ENCODE measurements at regions not wholly inside any gene's neighbourhood (a gene's known extent, or its start where the extent isn't known, plus 50 kb on each side); places are given as distances from the start of the nearest gene placed in this dataset.
A peak's percentile ranks its signal among the peaks of the same experiment; 100 is the strongest.

- no peaks in the 10 kb centered on the region for H3K4me1 ChIP-seq
- H3K27me3 ChIP-seq = no peaks in the 10 kb centered on the region
- peak in 1 of 3 donors; percentile 37 for DNase-seq
- H3K36me3 ChIP-seq = no peaks in the 10 kb centered on the region
- no peak for TF ChIP-seq CTCF (IDR thresholded peaks at IDR 0.05)
- no peak for TF ChIP-seq POLR2A (IDR thresholded peaks at IDR 0.05)
- no peaks in the 10 kb centered on the region for H3K9me3 ChIP-seq
- no peak overlapping the region for H3K4me3 ChIP-seq
- H3K27ac ChIP-seq = no peak overlapping the region
Measured at GRCh38 chr14:101039755-101040138, 136.2 kb upstream of the RTL1 start.

DNA sequence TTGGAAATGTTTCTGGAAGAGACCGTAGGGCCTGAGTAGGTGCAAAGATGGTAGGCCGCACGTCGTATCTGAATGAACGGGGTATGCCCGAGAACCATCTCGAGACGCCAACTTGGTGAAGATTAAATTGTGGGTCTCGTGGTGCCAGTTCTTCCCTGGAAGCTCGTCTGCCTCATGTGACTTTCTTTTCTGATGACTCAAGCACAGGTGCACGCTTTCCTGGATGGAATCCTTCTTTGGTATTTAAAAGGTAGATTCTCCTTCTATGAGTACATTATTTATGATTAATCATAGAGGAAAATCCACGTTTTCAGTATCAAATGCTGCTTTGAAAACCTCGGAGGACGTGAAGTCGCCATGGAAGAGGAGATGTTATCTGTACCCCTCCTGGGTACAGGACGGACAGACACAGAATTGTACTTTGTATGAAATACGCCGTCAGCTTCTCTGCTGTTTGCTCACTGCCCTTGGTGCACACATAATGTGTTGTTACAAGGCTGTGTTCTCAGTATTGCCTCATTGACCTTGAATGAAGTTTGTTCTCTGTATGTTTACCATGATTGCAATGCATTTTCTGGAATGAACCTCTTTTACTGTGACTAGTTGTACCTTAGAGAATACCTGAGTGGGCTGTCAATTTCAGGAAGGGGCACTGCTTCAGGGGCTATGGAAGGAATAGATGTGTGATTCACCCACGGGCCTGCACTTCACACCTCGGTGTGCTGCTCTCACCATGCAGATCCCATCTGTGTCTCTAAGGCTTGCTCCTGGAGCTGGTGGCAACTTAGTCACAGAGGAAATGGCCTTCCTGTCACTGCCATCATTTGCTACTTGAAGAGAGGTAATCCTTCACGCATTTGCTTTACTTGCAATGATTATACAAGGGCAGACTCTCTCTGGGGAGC, 137.3 kb upstream of the RTL1 start:
- no peak for DNase-seq

DNA sequence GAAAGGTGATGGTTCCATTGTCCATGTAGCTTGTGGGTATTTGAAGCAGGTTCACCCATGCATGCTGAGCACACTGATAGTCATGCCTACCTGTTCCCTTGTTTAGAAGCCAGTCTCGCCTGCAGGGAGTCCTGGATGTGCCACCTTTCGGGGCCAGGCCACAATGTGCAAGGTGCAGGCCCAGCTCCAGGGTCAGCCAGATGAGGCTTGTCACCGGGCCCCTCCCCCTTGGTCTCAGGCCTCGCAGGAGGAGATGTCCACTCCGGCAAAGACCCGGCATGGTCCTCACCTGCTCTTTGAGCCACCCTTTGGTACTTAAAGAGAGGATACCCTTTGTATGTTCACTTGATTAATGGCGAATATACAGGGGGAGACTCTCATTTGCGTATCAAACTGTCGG, 140.4 kb upstream of the RTL1 start:
- Histone ChIP-seq H3K36me3 (no peaks in the 10 kb centered on the region), H3K27ac (no peak overlapping the region), H3K9me3 (no peaks in the 10 kb centered on the region), H3K27me3 (no peaks in the 10 kb centered on the region), H3K4me1 (no peaks in the 10 kb centered on the region), H3K4me3 (no peak overlapping the region)
- DNase-seq = no peak
- TF ChIP-seq POLR2A (IDR thresholded peaks at IDR 0.05) = no peak
- TF ChIP-seq CTCF (IDR thresholded peaks at IDR 0.05) = no peak

More for the DNA sequence above, 137.3 kb upstream of the RTL1 start:
- Histone ChIP-seq H3K4me1 (no peaks in the 10 kb centered on the region), H3K27me3 (no peaks in the 10 kb centered on the region), H3K9me3 (no peaks in the 10 kb centered on the region), H3K4me3 (no peak overlapping the region), H3K27ac (no peak overlapping the region), H3K36me3 (no peaks in the 10 kb centered on the region)
- TF ChIP-seq POLR2A (IDR thresholded peaks at IDR 0.05) (no peak), CTCF (IDR thresholded peaks at IDR 0.05) (no peak)

DNA sequence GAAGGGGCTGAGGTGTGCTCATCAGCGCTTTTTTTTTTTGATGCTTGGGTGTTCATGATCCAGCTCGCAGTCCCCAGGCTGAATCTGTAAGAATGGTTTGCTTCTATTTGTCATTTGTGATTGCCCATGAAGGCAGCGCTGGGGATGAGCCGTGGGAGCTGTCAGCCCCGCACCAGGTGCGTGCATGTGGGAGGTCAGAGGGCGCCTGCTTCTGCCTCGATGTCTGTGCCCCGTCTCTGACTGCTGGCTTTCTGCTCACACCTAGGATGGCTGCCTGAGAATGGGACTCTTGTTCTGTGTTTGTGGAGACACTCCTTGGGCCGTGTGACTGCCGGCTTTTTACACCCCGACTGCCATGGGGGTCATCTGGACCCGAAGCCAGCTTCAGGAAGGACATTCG, 141.2 kb upstream of the RTL1 start:
- Histone ChIP-seq H3K9me3 (no peaks in the 10 kb centered on the region), H3K4me3 (no peak overlapping the region), H3K27me3 (no peaks in the 10 kb centered on the region), H3K27ac (no peak overlapping the region), H3K36me3 (no peaks in the 10 kb centered on the region), H3K4me1 (no peaks in the 10 kb centered on the region)
- no peak for DNase-seq
- TF ChIP-seq CTCF (IDR thresholded peaks at IDR 0.05) = no peak
- no peak for TF ChIP-seq POLR2A (IDR thresholded peaks at IDR 0.05)

- Histone ChIP-seq H3K36me3 (no peaks in the 10 kb centered on the region), H3K27ac (no peak overlapping the region), H3K9me3 (no peaks in the 10 kb centered on the region), H3K4me3 (no peak overlapping the region), H3K4me1 (no peaks in the 10 kb centered on the region), H3K27me3 (no peaks in the 10 kb centered on the region)
- DNase-seq = no peak
- TF ChIP-seq POLR2A (IDR thresholded peaks at IDR 0.05) (no peak), CTCF (IDR thresholded peaks at IDR 0.05) (no peak)
Measured at GRCh38 chr14:101045511-101045910, 142.0 kb upstream of the RTL1 start.
